Suprapubic skin (tissue), 4 donors: ENCODE measurements at regions not wholly inside any gene's neighbourhood (a gene's known extent, or its start where the extent isn't known, plus 50 kb on each side); places are given as distances from the start of the nearest gene placed in this dataset.

Experiments
- DNase-seq, 2 donors: peaks; one replicate each; pipeline ENCODE4 v3.0.0-alpha.2; 2019; ENCODE audit warnings: low spot score in 2 of 2
- H3K27ac ChIP-seq: fragments of 200-600 bp; sonication (generic); one replicate; pipeline ENCODE4 v1.5.1; 2019
- H3K27me3 ChIP-seq: fragments of 200-600 bp; sonication (generic); one replicate; pipeline ENCODE4 v1.5.1; 2019
- H3K36me3 ChIP-seq: fragments of 200-600 bp; sonication (generic); one replicate; pipeline ENCODE4 v1.5.1; 2019
- H3K4me1 ChIP-seq: fragments of 200-600 bp; sonication (generic); one replicate; pipeline ENCODE4 v1.5.1; 2019
- H3K4me3 ChIP-seq: fragments of 200-600 bp; sonication (generic); one replicate; pipeline ENCODE4 v1.5.1; 2019; ENCODE audit warnings: mild to moderate bottlenecking
- H3K9me3 ChIP-seq: fragments of 200-600 bp; sonication (generic); one replicate; pipeline ENCODE4 v1.5.1; 2019
- CTCF ChIP-seq, 2 donors: fragments of 200-600 bp in 1 of 2; fragments of 450-650 bp in 1 of 2; sonication (generic) in 1 of 2; IDR thresholded peaks; one replicate each; pipeline ENCODE4 v1.5.1; 2016 to 2019; ENCODE audit warnings: antibody characterized with exemption in 2 of 2, mild to moderate bottlenecking in 1 of 2, moderate library complexity in 1 of 2
- EP300 ChIP-seq: sonication (generic); formaldehyde crosslinking; IDR thresholded peaks from one replicate; pipeline ENCODE4 v1.6.1; 2017; ENCODE audit warnings: antibody characterized with exemption
- POLR2A ChIP-seq, 2 donors: fragments of 450-650 bp; IDR thresholded peaks; one replicate each; pipeline ENCODE4 v1.6.1; 2017; ENCODE audit warnings: antibody characterized with exemption in 2 of 2, mild to moderate bottlenecking in 2 of 2, moderate library complexity in 2 of 2
- POLR2AphosphoS5 ChIP-seq, 3 donors: sonication (generic); formaldehyde crosslinking; IDR thresholded peaks; one replicate each; pipeline ENCODE4 v1.6.1; 2017; ENCODE audit warnings: antibody characterized with exemption in 3 of 3
- WGBS: methylation state at CpG from one replicate; pipeline ENCODE4 v1.1.5; 2018; 5-methylcytosine and 5-hydroxymethylcytosine counted together

GRCh38 chr17:45704251-45704650 lies 79.9 kb upstream of the CRHR1 start:
- TF ChIP-seq POLR2A (IDR thresholded peaks at IDR 0.05) (no peak), EP300 (no peak), POLR2AphosphoS5 (IDR thresholded peaks at IDR 0.05) (no peak), CTCF (IDR thresholded peaks at IDR 0.05) (no peak)
- Histone ChIP-seq H3K4me3 (no peak overlapping the region), H3K9me3 (no peaks in the 10 kb centered on the region), H3K36me3 (no peaks in the 10 kb centered on the region), H3K27me3 (peaks cover 22% of the 10 kb centered on the region), H3K27ac (no peak overlapping the region), H3K4me1 (no peaks in the 10 kb centered on the region)
- 50% methylated on average over 2 of the region's 2 CpGs for WGBS
- DNase-seq: no peak

- Histone ChIP-seq H3K36me3 (no peaks in the 10 kb centered on the region), H3K4me1 (no peaks in the 10 kb centered on the region), H3K9me3 (no peaks in the 10 kb centered on the region), H3K4me3 (no peak overlapping the region), H3K27me3 (peaks cover 12% of the 10 kb centered on the region), H3K27ac (no peak overlapping the region)
- TF ChIP-seq POLR2AphosphoS5 (IDR thresholded peaks at IDR 0.05) (no peak), POLR2A (IDR thresholded peaks at IDR 0.05) (no peak), CTCF (IDR thresholded peaks at IDR 0.05) (no peak), EP300 (no peak)
- 54% methylated on average over 5 of the region's 5 CpGs for WGBS
- DNase-seq: no peak
These were observed 78.8 kb upstream of the CRHR1 start for GRCh38 chr17:45705123-45706009.

- Histone ChIP-seq H3K4me3 (no peak overlapping the region), H3K27me3 (peaks cover 17% of the 10 kb centered on the region), H3K4me1 (no peaks in the 10 kb centered on the region), H3K9me3 (no peaks in the 10 kb centered on the region), H3K27ac (no peak overlapping the region), H3K36me3 (no peaks in the 10 kb centered on the region)
- WGBS: 85% methylated on average over 3 of the region's 3 CpGs
- no peak for TF ChIP-seq EP300
- no peak for TF ChIP-seq CTCF (IDR thresholded peaks at IDR 0.05)
- TF ChIP-seq POLR2AphosphoS5 (IDR thresholded peaks at IDR 0.05): no peak
- no peak for TF ChIP-seq POLR2A (IDR thresholded peaks at IDR 0.05)
- DNase-seq: no peak
These were observed 78.1 kb upstream of the CRHR1 start for GRCh38 chr17:45706033-45706432.

GRCh38 chr17:45708707-45709290 lies 75.3 kb upstream of the CRHR1 start:
- Histone ChIP-seq H3K27ac (no peak overlapping the region), H3K9me3 (no peaks in the 10 kb centered on the region), H3K27me3 (peaks cover 13% of the 10 kb centered on the region), H3K36me3 (no peaks in the 10 kb centered on the region), H3K4me3 (no peak overlapping the region), H3K4me1 (no peaks in the 10 kb centered on the region)
- 84% methylated on average over 5 of the region's 5 CpGs for WGBS
- TF ChIP-seq POLR2AphosphoS5 (IDR thresholded peaks at IDR 0.05) (no peak), CTCF (IDR thresholded peaks at IDR 0.05) (no peak), POLR2A (IDR thresholded peaks at IDR 0.05) (no peak), EP300 (no peak)
- no peak for DNase-seq

GRCh38 chr17:45709728-45710288 lies 74.3 kb upstream of the CRHR1 start:
- DNase-seq: no peak
- H3K27me3 ChIP-seq: peaks cover 13% of the 10 kb centered on the region
- TF ChIP-seq POLR2A (IDR thresholded peaks at IDR 0.05): no peak
- no peak for TF ChIP-seq POLR2AphosphoS5 (IDR thresholded peaks at IDR 0.05)
- no peak for TF ChIP-seq EP300
- no peak for TF ChIP-seq CTCF (IDR thresholded peaks at IDR 0.05)
- H3K27ac ChIP-seq: no peak overlapping the region
- H3K4me1 ChIP-seq: no peaks in the 10 kb centered on the region
- 71% methylated on average over 6 of the region's 6 CpGs for WGBS
- H3K4me3 ChIP-seq: no peak overlapping the region
- no peaks in the 10 kb centered on the region for H3K36me3 ChIP-seq
- H3K9me3 ChIP-seq: no peaks in the 10 kb centered on the region
